SK-N-SH treated with all-trans-retinoic acid at 6 μM for 48 hours (cell line): ENCODE measurements at regions not wholly inside any gene's neighbourhood (a gene's known extent, or its start where the extent isn't known, plus 50 kb on each side); places are given as distances from the start of the nearest gene placed in this dataset.

Experiments
- ARNTL ChIP-seq: fragments of 450-650 bp; formaldehyde crosslinking; IDR thresholded peaks from 2 replicates; pipeline ENCODE4 v1.5.0; 2020; ENCODE audit warnings: low read depth, mild to moderate bottlenecking, moderate library complexity, borderline replicate concordance
- CREB5 ChIP-seq: fragments of 250-450 bp; sonication (Bioruptor Pico); IDR thresholded peaks from 2 replicates; pipeline ENCODE4 v1.5.1; 2020; ENCODE audit warnings: low read depth, mild to moderate bottlenecking, moderate library complexity
- CSRNP3 ChIP-seq: fragments of 250-450 bp; sonication (Bioruptor Pico); IDR thresholded peaks from 2 replicates; pipeline ENCODE4 v1.5.1; 2021; ENCODE audit warnings: mild to moderate bottlenecking, moderate library complexity
- GLIS3 ChIP-seq: fragments of 250-450 bp; sonication (Bioruptor Pico); IDR thresholded peaks from 2 replicates; pipeline ENCODE4 v1.5.0; 2020; ENCODE audit warnings: mild to moderate bottlenecking, moderate library complexity
- OSR1 ChIP-seq: fragments of 250-450 bp; sonication (Bioruptor Pico); IDR thresholded peaks from 2 replicates; pipeline ENCODE4 v1.8.0; 2022; ENCODE audit warnings: moderate library complexity, mild to moderate bottlenecking, inconsistent platforms
- PATZ1 ChIP-seq: fragments of 250-450 bp; sonication (Bioruptor Pico); IDR thresholded peaks from 2 replicates; pipeline ENCODE4 v1.8.0; 2020; ENCODE audit warnings: mild to moderate bottlenecking, moderate library complexity, borderline replicate concordance
- PPARA ChIP-seq: fragments of 250-450 bp; sonication (Bioruptor Pico); IDR thresholded peaks from 2 replicates; pipeline ENCODE4 v1.5.0; 2020; ENCODE audit warnings: mild to moderate bottlenecking, borderline replicate concordance
- RARB ChIP-seq: fragments of 250-450 bp; sonication (Bioruptor Pico); IDR thresholded peaks from 2 replicates; pipeline ENCODE4 v1.8.0; 2021; ENCODE audit warnings: mild to moderate bottlenecking, moderate library complexity
- SNAI2 ChIP-seq: fragments of 250-450 bp; sonication (Bioruptor Pico); IDR thresholded peaks from 2 replicates; pipeline ENCODE4 v1.5.0; 2020; ENCODE audit warnings: mild to moderate bottlenecking, moderate library complexity
- ZFP3 ChIP-seq: fragments of 250-450 bp; sonication (Bioruptor Pico); IDR thresholded peaks from 2 replicates; pipeline ENCODE4 v1.5.0; 2020; ENCODE audit warnings: mild to moderate bottlenecking, moderate library complexity
- ZFP30 ChIP-seq: fragments of 450-650 bp; formaldehyde crosslinking; IDR thresholded peaks from 2 replicates; pipeline ENCODE4 v1.5.0; 2022; ENCODE audit warnings: mild to moderate bottlenecking, moderate library complexity
- ZNF565 ChIP-seq: fragments of 450-650 bp; formaldehyde crosslinking; conservative IDR thresholded peaks from 2 replicates; pipeline ENCODE4 v1.5.0; 2020; ENCODE audit warnings: low read depth, mild to moderate bottlenecking, moderate library complexity

- TF ChIP-seq ARNTL (CRISPR knock-in tag) (no peak), OSR1 (CRISPR knock-in tag) (no peak), SNAI2 (CRISPR knock-in tag) (no peak), PPARA (no peak), ZFP3 (CRISPR knock-in tag) (no peak), GLIS3 (CRISPR knock-in tag) (no peak), ZFP30 (no peak), RARB (CRISPR knock-in tag) (no peak), CSRNP3 (no peak), PATZ1 (no peak), ZNF565 (CRISPR knock-in tag) (no peak), CREB5 (CRISPR knock-in tag) (no peak)
These were observed 144.9 kb downstream of the CEP120 start for GRCh38 chr5:123278284-123278683.
